Common myeloid progenitor, CD34-positive (primary cell): ENCODE measurements at regions not wholly inside any gene's neighbourhood (a gene's known extent, or its start where the extent isn't known, plus 50 kb on each side); places are given as distances from the start of the nearest gene placed in this dataset.
"Not testable (repeated sequence)": the region's sequence is repeated elsewhere in the genome, so short reads cannot be mapped to it uniquely, and the experiment has no call there.

ENCODE experiments used
- CTCF ChIA-PET: fragments of 350-600 bp; sonication (Branson Sonifier 250); formaldehyde crosslinking; loops from one replicate; lab custom pipeline; 2021; ENCODE audit warnings: antibody characterized with exemption; lab: Charles Lee
- POLR2A ChIA-PET: fragments of 350-600 bp; sonication (Branson Sonifier 250); formaldehyde crosslinking; loops from one replicate; lab custom pipeline; 2021; ENCODE audit warnings: antibody characterized with exemption; lab: Charles Lee
- DNase-seq, 3 donors: peaks; one replicate each; pipeline versions ENCODE4 v3.0.0 to v3.0.0-alpha.2; 2013
- H3K27ac ChIP-seq, 2 experiments: 1 replicate in 1 of 2; 2 replicates in 1 of 2; pipeline ENCODE4 v1.7.0; 2013; ENCODE audit warnings: inconsistent platforms in 2 of 2, low read length in 2 of 2, mild to moderate bottlenecking in 2 of 2, low read depth in 1 of 2, moderate library complexity in 1 of 2; ENCODE audit not compliant: severe bottlenecking in 2 of 2, insufficient read depth in 1 of 2, poor library complexity in 1 of 2
- H3K27me3 ChIP-seq, 5 experiments: replicated peaks in 2 of 5; 1 replicate in 3 of 5; 2 replicates in 2 of 5; pipeline versions ENCODE4 v1.6.1 to v1.7.0; 2013; ENCODE audit warnings: low read length in 4 of 5, mild to moderate bottlenecking in 2 of 5, moderate library complexity in 2 of 5, inconsistent platforms in 1 of 5; ENCODE audit not compliant: insufficient read depth in 5 of 5, control insufficient read depth in 4 of 5
- H3K36me3 ChIP-seq, 4 experiments: 1 replicate in 2 of 4; 2 replicates in 2 of 4; pipeline versions ENCODE4 v1.6.1 to v1.7.0; 2013; ENCODE audit warnings: low read length in 3 of 4, control low read depth in 1 of 4, mild to moderate bottlenecking in 1 of 4; ENCODE audit not compliant: control insufficient read depth in 4 of 4, insufficient read depth in 4 of 4
- H3K4me1 ChIP-seq, 4 experiments: 1 replicate in 3 of 4; 2 replicates in 1 of 4; pipeline versions ENCODE4 v1.6.1 to v1.7.1; 2013; ENCODE audit warnings: low read length in 3 of 4, mild to moderate bottlenecking in 3 of 4, control low read depth in 1 of 4, inconsistent platforms in 1 of 4, moderate library complexity in 1 of 4; ENCODE audit not compliant: control insufficient read depth in 4 of 4, insufficient read depth in 4 of 4; ENCODE audit errors: control extremely low read depth in 1 of 4
- H3K4me3 ChIP-seq, 7 experiments: 1 replicate in 4 of 7; 2 replicates in 3 of 7; pipeline versions ENCODE4 v1.5.1 to v1.7.0; 2013; ENCODE audit warnings: mild to moderate bottlenecking in 7 of 7, low read length in 6 of 7, moderate library complexity in 6 of 7, inconsistent platforms in 2 of 7, low read depth in 2 of 7, control low read depth in 1 of 7; ENCODE audit not compliant: insufficient read depth in 4 of 7, control insufficient read depth in 1 of 7; ENCODE audit errors: extremely low read depth in 1 of 7
- H3K9me3 ChIP-seq, 5 experiments: 1 replicate in 4 of 5; 2 replicates in 1 of 5; pipeline versions ENCODE4 v1.6.1 to v1.7.1; 2013; ENCODE audit warnings: low read length in 4 of 5, mild to moderate bottlenecking in 2 of 5, inconsistent platforms in 1 of 5, low read depth in 1 of 5, moderate library complexity in 1 of 5; ENCODE audit not compliant: control insufficient read depth in 4 of 5, insufficient read depth in 2 of 5; ENCODE audit errors: control extremely low read depth in 1 of 5
- WGBS: methylation state at CpG from one replicate; pipeline ENCODE4 v1.1.5; 2013; ENCODE audit not compliant: insufficient coverage; 5-methylcytosine and 5-hydroxymethylcytosine counted together

DNA sequence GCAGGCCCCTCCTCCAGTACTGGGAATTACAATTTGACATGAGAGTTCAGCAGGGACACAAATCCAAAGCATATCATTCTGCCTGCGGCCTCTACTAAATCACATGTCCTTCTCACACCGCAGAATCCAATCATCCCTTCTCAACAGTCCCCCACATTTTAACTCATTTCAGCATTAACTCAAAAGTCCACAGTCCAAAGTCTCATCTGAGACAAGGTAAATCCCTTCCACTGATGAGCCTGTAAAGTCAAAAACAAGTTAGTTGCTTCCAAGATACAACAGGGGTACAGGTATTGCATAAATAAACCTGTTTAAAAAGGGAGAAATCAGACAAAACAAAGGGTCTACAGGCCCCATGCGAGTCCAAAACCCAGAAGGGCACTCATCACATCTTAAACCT is 64.0 kb downstream of the EBNA1BP2 start:
- Histone ChIP-seq H3K4me3 (no peak overlapping the region), H3K36me3 (no peaks in the 10 kb centered on the region), H3K4me1 (no peaks in the 10 kb centered on the region), H3K9me3 (peaks cover 0 to 20% (median 15%) of the 10 kb centered on the region in 5 experiments), H3K27me3 (no peaks in the 10 kb centered on the region), H3K27ac (no peak overlapping the region)
- 90% methylated on average over 3 of the region's 3 CpGs for WGBS
- DNase-seq, result no peak
- POLR2A ChIA-PET, result no interaction called here
- CTCF ChIA-PET, result no interaction called here

DNA sequence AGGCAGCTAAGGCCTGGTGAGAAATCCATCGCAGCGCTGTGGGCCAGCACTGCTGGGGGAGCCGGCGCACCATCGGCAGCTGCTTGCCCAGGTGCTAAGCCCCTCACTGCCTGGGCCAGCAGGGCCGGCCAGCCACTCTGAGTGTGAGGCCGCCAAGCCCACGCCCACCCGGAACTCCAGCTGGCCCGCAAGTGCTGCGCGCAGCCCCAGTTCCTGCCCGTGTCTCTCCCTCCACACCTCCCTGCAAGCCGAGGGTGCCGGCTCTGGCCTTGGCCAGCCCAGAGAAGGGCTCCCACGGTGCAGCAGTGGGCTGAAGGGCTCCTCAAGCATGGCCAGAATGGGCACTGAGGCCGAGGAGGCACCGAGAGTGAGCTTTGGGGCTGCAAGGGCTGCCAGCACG is 64.4 kb downstream of the EBNA1BP2 start:
- ChIA-PET CTCF (no interaction called here), POLR2A (no interaction called here)
- peaks cover 0 to 20% (median 15%) of the 10 kb centered on the region in 5 experiments for H3K9me3 ChIP-seq
- no peaks in the 10 kb centered on the region for H3K27me3 ChIP-seq
- 95% methylated on average over 14 of the region's 19 CpGs for WGBS
- H3K36me3 ChIP-seq, result no peaks in the 10 kb centered on the region
- no peak overlapping the region for H3K27ac ChIP-seq
- no peak overlapping the region for H3K4me3 ChIP-seq
- DNase-seq, result no peak
- no peaks in the 10 kb centered on the region for H3K4me1 ChIP-seq

DNA sequence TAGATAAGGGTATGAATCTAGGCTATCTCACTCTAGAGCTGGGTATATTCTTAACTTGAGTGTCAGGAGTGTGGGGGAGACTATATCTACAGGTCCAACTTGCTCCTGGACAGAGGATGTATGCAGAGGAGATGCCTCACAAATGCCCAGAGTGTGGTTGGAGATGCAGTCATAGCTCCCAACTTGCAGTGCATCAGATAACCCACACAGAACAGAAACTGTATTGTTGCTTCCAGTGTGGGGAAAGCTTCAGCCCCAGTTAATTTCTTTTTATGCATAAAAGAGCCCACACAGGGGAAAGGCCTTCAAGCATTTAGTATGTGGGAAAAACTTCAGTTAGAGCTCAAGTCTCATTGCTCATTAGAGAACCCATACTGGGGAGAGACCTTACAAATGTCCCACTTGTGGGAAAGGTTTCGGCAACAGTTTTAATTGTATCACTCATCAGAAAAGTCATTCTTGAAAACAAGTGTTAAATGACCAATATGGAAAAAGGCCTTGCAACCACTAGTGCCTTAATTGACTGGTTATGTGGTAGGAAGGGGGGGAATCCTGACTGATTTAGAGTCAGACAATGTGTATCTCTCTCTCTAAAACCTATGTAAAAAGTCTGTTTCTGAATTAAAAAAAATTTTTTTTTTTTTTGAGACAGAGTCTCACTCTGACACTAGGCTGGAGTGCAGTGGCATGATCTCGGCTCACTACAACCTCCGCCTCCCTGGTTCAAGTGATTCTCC is 67.9 kb downstream of the EBNA1BP2 start:
- no peak overlapping the region for H3K4me3 ChIP-seq
- peaks cover 0 to 27% (median 20%) of the 10 kb centered on the region in 5 experiments for H3K9me3 ChIP-seq
- 96% methylated on average over 3 of the region's 3 CpGs for WGBS
- no peaks in the 10 kb centered on the region for H3K27me3 ChIP-seq
- no peaks in the 10 kb centered on the region for H3K36me3 ChIP-seq
- no peak for DNase-seq
- H3K27ac ChIP-seq, result no peak overlapping the region
- CTCF ChIA-PET, result no interaction called here
- POLR2A ChIA-PET, result no interaction called here
- no peaks in the 10 kb centered on the region for H3K4me1 ChIP-seq

DNA sequence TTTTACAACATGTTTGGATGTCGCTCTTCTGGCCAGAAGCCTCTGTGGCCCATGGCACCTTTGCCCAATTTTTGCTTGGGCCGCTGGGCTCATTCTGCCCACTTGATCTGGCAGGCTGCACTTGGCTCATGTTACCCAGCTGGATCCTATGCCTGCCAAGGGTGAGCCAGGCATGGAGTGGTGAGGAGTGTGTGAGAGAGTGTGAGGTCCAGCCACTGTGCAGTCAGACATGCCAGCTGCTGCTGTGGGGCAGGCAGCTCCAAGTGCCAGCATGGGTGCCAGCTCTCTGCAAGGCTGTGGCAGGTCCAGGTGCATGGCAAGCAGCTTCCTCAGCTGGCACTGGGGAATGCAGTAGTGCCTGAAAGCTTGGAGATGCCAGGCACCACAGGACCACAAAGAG is 71.0 kb downstream of the EBNA1BP2 start:
- 100% methylated on average over 1 of the region's 2 CpGs for WGBS
- no peak overlapping the region for H3K27ac ChIP-seq
- CTCF ChIA-PET, result interaction anchor here (1.0 kb wide), 1 partner anchor 9 kb away, joined by 5 read pairs; no protein-coding TSS in a partner anchor
- POLR2A ChIA-PET, result no interaction called here
- DNase-seq, result no peak
- peaks cover 0 to 21% (median 11%) of the 10 kb centered on the region in 5 experiments for H3K9me3 ChIP-seq
- no peaks in the 10 kb centered on the region for H3K4me1 ChIP-seq
- H3K36me3 ChIP-seq, result no peaks in the 10 kb centered on the region
- no peaks in the 10 kb centered on the region for H3K27me3 ChIP-seq
- H3K4me3 ChIP-seq, result no peak overlapping the region

DNA sequence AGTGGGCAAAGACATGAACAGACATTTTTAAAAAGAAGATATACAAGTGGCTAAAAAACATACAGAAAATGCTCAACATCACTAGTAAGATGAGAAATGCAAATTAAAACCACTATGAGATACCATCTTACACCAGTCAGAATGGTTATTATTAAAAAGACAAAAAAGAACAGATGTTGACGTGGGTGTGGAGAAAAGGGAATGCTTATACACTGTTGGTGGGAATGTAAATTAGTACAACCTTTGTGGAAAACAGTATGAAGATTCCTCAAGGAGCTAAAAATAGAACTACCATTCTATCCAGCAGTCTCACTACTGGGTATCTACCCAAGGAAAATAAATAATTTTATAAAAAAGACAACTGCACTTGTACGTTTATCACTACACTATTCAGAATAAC is 73.9 kb downstream of the EBNA1BP2 start:
- Histone ChIP-seq H3K9me3 (peaks cover 0 to 13% (median 11%) of the 10 kb centered on the region in 5 experiments), H3K27ac (no peak overlapping the region), H3K4me1 (no peaks in the 10 kb centered on the region), H3K27me3 (no peaks in the 10 kb centered on the region), H3K36me3 (no peaks in the 10 kb centered on the region), H3K4me3 (no peak overlapping the region)
- ChIA-PET CTCF (no interaction called here), POLR2A (no interaction called here)
- whole genome bisulfite sequencing, result no CpG with 5 or more reads among the region's 2 CpGs
- no peak for DNase-seq

DNA sequence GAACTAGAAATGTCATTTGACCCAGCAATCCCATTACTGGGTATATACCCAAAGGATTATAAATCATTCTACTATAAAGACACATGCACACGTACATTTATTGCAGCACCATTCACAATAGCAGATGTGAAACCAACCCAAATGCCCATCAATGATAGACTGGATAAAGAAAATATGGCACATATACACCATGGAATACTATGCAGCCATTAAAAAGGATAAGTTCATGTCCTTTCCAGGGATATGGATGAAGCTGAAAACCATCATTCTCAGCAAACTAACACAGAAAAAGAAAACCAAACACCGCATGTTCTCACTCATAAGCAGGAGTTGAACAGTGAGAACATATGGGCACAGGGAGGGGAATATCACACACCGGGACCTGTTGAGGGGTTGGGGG is 75.6 kb downstream of the EBNA1BP2 start:
- H3K36me3 ChIP-seq, DNase-seq, H3K9me3 ChIP-seq, POLR2A ChIA-PET, CTCF ChIA-PET, H3K27ac ChIP-seq, H3K4me3 ChIP-seq, H3K27me3 ChIP-seq, H3K4me1 ChIP-seq: not testable (repeated sequence)
- 100% methylated on average over 1 of the region's 3 CpGs for WGBS

DNA sequence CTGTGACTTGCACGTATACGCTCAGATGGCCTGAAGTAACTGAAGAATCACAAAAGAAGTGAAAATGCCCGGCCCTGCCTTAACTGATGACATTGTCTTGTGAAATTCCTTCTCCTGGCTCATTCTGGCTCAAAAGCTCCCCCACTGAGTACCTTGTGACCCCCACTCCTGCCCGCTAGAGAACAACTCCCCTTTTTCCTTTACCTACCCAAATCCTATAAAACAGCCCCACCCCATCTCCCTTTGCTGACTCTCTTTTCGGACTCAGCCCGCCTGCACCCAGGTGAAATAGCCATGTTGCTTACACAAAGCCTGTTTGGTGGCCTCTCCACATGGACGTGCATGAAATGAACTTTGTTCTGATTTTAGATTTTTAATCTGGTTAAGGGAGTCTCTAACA is 81.3 kb downstream of the EBNA1BP2 start:
- H3K36me3 ChIP-seq, DNase-seq, H3K4me1 ChIP-seq, H3K4me3 ChIP-seq, H3K27ac ChIP-seq, POLR2A ChIA-PET, H3K27me3 ChIP-seq, H3K9me3 ChIP-seq: not testable (repeated sequence)
- CTCF ChIA-PET, result interaction anchor here (0.9 to 1.6 kb wide), 3 partner anchors 18 to 178 kb away, joined by 3 to 6 read pairs (median 4); no protein-coding TSS in a partner anchor
- WGBS, result 96% methylated on average over 4 of the region's 7 CpGs
